ENCODE measurements at regions not wholly inside any gene's neighbourhood (a gene's known extent, or its start where the extent isn't known, plus 50 kb on each side); places are given as distances from the start of the nearest gene placed in this dataset.

DNA sequence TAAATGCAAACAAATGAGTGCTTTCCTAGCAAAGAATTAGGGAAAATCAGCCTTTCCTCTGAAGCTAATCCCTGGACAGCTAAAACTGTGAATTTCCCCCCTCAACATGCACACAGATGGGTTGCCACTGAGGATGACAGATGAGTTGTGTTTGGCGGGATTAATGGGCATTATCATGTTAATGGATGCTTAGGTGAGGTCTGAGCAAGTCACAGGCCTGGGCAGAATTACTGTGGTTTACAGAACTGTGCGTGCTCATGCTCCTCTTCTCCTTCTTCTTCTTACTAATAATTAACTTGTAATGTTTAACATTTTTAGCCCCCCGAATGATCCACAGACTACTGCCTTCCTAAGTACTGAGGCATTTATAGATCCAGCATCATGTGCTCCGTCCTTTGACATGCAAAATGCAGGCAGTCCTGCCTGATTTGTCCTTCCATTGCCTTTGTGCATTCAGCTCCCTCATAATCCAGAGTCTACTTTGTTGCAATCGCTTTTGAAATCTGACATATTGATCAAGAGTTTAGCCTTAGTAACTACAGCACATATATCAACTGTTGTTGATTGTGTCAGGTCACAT, 753.4 kb upstream of the MMS22L start:
- Histone ChIP-seq H3K4me2 (ENCODE audit: low read length) (no peak overlapping the region), H3K9me2 (replicated peaks; ENCODE audit: control insufficient read depth, low read length) (no peaks in the 10 kb centered on the region), H3K4me1 (ENCODE audit: control insufficient read depth, low read length) (no peaks in the 10 kb centered on the region), H4K20me1 (ENCODE audit: control insufficient read depth, insufficient read depth, low read depth, low read length) (no peaks in the 10 kb centered on the region), H3K27ac (ENCODE audit: low read depth, low read length) (no peak overlapping the region), H3K4me3 (ENCODE audit: low read length) (no peak overlapping the region), H3F3A (ENCODE audit: control insufficient read depth, insufficient read depth) (no peaks in the 10 kb centered on the region), H3K36me3 (ENCODE audit: control insufficient read depth, low read length) (no peaks in the 10 kb centered on the region), H3K9me3 (ENCODE audit: control insufficient read depth, insufficient read depth, low read length) (no peaks in the 10 kb centered on the region), H3K27me3 (ENCODE audit: control insufficient read depth, low read length) (no peaks in the 10 kb centered on the region), H3K79me2 (ENCODE audit: control insufficient read depth, low read length) (no peaks in the 10 kb centered on the region)
- TF ChIP-seq, protein P1, sequence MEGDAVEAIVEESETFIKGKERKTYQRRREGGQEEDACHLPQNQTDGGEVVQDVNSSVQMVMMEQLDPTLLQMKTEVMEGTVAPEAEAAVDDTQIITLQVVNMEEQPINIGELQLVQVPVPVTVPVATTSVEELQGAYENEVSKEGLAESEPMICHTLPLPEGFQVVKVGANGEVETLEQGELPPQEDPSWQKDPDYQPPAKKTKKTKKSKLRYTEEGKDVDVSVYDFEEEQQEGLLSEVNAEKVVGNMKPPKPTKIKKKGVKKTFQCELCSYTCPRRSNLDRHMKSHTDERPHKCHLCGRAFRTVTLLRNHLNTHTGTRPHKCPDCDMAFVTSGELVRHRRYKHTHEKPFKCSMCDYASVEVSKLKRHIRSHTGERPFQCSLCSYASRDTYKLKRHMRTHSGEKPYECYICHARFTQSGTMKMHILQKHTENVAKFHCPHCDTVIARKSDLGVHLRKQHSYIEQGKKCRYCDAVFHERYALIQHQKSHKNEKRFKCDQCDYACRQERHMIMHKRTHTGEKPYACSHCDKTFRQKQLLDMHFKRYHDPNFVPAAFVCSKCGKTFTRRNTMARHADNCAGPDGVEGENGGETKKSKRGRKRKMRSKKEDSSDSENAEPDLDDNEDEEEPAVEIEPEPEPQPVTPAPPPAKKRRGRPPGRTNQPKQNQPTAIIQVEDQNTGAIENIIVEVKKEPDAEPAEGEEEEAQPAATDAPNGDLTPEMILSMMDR (IDR thresholded peaks at IDR 0.05; ENCODE audit: low read depth, low read length, poor library complexity, severe bottlenecking) = no peak
- no peak for TF ChIP-seq EZH2phosphoT487 (IDR thresholded peaks at IDR 0.05; ENCODE audit: borderline replicate concordance, low read length)

DNA sequence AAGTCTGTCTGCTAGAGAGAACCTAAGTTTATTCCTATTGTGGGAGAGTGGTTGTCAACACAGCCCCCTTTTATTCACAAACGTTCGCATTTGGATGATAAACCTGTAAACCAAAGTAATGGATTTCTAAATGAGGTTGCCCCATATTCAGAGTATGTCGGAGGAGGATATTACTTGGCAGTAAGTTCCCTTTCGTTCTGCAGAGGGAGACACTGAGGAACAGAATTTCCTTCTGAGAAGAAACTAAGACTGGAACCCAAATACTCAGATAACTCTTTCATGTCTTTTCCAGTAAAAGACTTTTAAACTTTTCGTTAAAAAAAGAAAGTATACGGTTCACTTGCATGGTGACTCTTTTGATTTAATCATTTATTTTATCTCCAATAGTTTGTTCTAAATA, 754.6 kb upstream of the MMS22L start:
- no peak for TF ChIP-seq EZH2phosphoT487 (IDR thresholded peaks at IDR 0.05; ENCODE audit: borderline replicate concordance, low read length)
- TF ChIP-seq, protein P1 (IDR thresholded peaks at IDR 0.05; ENCODE audit: low read depth, low read length, poor library complexity, severe bottlenecking) = no peak
- no peaks in the 10 kb centered on the region for H3K79me2 ChIP-seq (ENCODE audit: control insufficient read depth, low read length)
- H3K27me3 ChIP-seq (ENCODE audit: control insufficient read depth, low read length) = no peaks in the 10 kb centered on the region
- no peaks in the 10 kb centered on the region for H3K9me3 ChIP-seq (ENCODE audit: control insufficient read depth, insufficient read depth, low read length)
- H3K4me1 ChIP-seq (ENCODE audit: control insufficient read depth, low read length) = no peaks in the 10 kb centered on the region
- no peaks in the 10 kb centered on the region for H4K20me1 ChIP-seq (ENCODE audit: control insufficient read depth, insufficient read depth, low read depth, low read length)
- no peak overlapping the region for H3K4me2 ChIP-seq (ENCODE audit: low read length)
- H3K9me2 ChIP-seq (replicated peaks; ENCODE audit: control insufficient read depth, low read length) = no peaks in the 10 kb centered on the region
- H3K36me3 ChIP-seq (ENCODE audit: control insufficient read depth, low read length) = no peaks in the 10 kb centered on the region
- no peak overlapping the region for H3K27ac ChIP-seq (ENCODE audit: low read depth, low read length)
- no peaks in the 10 kb centered on the region for H3F3A ChIP-seq (ENCODE audit: control insufficient read depth, insufficient read depth)
- H3K4me3 ChIP-seq (ENCODE audit: low read length) = no peak overlapping the region

DNA sequence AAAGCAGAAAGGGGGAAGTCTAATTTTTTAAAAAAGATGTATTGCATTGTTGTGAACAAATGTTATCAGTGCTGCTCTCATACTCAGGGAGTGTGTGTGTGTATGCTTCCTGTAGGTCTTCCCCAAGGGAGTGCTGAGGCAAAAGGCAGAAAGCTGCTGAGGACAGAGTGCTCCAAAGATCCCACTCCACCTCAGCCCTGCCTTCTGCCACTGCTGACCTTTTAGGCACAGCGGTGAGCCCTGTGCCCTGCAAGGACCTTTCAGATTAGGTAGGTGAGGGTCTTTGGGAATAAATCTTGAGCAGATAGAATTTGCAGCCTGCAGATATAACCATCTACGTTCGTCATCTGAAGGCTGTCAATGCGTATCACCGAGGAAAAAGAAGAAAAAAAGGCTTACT, 756.4 kb upstream of the MMS22L start:
- Histone ChIP-seq H3K9me3 (ENCODE audit: control insufficient read depth, insufficient read depth, low read length) (no peaks in the 10 kb centered on the region), H3K27me3 (ENCODE audit: control insufficient read depth, low read length) (no peaks in the 10 kb centered on the region), H3K9me2 (replicated peaks; ENCODE audit: control insufficient read depth, low read length) (no peaks in the 10 kb centered on the region), H3K4me1 (ENCODE audit: control insufficient read depth, low read length) (no peaks in the 10 kb centered on the region), H3K4me3 (ENCODE audit: low read length) (no peak overlapping the region), H3K4me2 (ENCODE audit: low read length) (no peak overlapping the region), H3K36me3 (ENCODE audit: control insufficient read depth, low read length) (no peaks in the 10 kb centered on the region), H3F3A (ENCODE audit: control insufficient read depth, insufficient read depth) (no peaks in the 10 kb centered on the region), H4K20me1 (ENCODE audit: control insufficient read depth, insufficient read depth, low read depth, low read length) (no peaks in the 10 kb centered on the region), H3K27ac (ENCODE audit: low read depth, low read length) (no peak overlapping the region), H3K79me2 (ENCODE audit: control insufficient read depth, low read length) (no peaks in the 10 kb centered on the region)
- TF ChIP-seq EZH2phosphoT487 (IDR thresholded peaks at IDR 0.05; ENCODE audit: borderline replicate concordance, low read length) = no peak
- TF ChIP-seq, protein P1 (IDR thresholded peaks at IDR 0.05; ENCODE audit: low read depth, low read length, poor library complexity, severe bottlenecking) = no peak
